GM19043 (cell line): ENCODE measurements at regions not wholly inside any gene's neighbourhood (a gene's known extent, or its start where the extent isn't known, plus 50 kb on each side); places are given as distances from the start of the nearest gene placed in this dataset.

Source experiments
- ATAC-seq: cut with Tn5 transposase; IDR thresholded peaks from one replicate; pipeline ENCODE4 v1.9.1; 2021; ENCODE audit warnings: low read depth; ENCODE audit not compliant: unreplicated experiment

GRCh38 chr4:137343221-137343620, 189.1 kb downstream of the PCDH18 start:
- ATAC-seq, result no peak

GRCh38 chr4:137333031-137333430, 199.3 kb downstream of the PCDH18 start:
- ATAC-seq, result no peak

- no peak for ATAC-seq
Observed at GRCh38 chr4:137312257-137312656, 220.0 kb downstream of the PCDH18 start.

GRCh38 chr4:137310593-137311490, 221.5 kb downstream of the PCDH18 start:
- ATAC-seq, result no peak

- no peak for ATAC-seq
Observed at GRCh38 chr4:137310166-137310565, 222.1 kb downstream of the PCDH18 start.

GRCh38 chr4:137309424-137309823, 222.9 kb downstream of the PCDH18 start:
- ATAC-seq, result no peak

- no peak for ATAC-seq
Observed at GRCh38 chr4:137307806-137308205, 224.5 kb downstream of the PCDH18 start.

GRCh38 chr4:137300776-137301175, 231.5 kb downstream of the PCDH18 start:
- no peak for ATAC-seq

GRCh38 chr4:137299281-137299680, 233.0 kb downstream of the PCDH18 start:
- no peak for ATAC-seq

- ATAC-seq, result no peak
Observed at GRCh38 chr4:137293281-137293680, 239.0 kb downstream of the PCDH18 start.

- ATAC-seq, result no peak
Observed at GRCh38 chr4:137283737-137284136, 248.6 kb downstream of the PCDH18 start.

- ATAC-seq, result no peak
Observed at GRCh38 chr4:137278431-137278830, 253.9 kb downstream of the PCDH18 start.

- no peak for ATAC-seq
Observed at GRCh38 chr4:137274404-137274803, 257.9 kb downstream of the PCDH18 start.

- ATAC-seq, result no peak
Observed at GRCh38 chr4:137267024-137267423, 265.3 kb downstream of the PCDH18 start.

GRCh38 chr4:137266511-137266910, 265.8 kb downstream of the PCDH18 start:
- no peak for ATAC-seq

GRCh38 chr4:137263206-137263605, 269.1 kb downstream of the PCDH18 start:
- no peak for ATAC-seq

- ATAC-seq, result no peak
Observed at GRCh38 chr4:137253949-137254348, 278.3 kb downstream of the PCDH18 start.

GRCh38 chr4:137249112-137249511, 283.2 kb downstream of the PCDH18 start:
- ATAC-seq, result no peak

- ATAC-seq, result no peak
Observed at GRCh38 chr4:137238456-137239162, 293.7 kb downstream of the PCDH18 start.

- ATAC-seq, result no peak
Observed at GRCh38 chr4:137226900-137227299, 305.4 kb downstream of the PCDH18 start.

GRCh38 chr4:137226221-137226620, 306.1 kb downstream of the PCDH18 start:
- ATAC-seq, result no peak
